ENCODE measurements at regions not wholly inside any gene's neighbourhood (a gene's known extent, or its start where the extent isn't known, plus 50 kb on each side); places are given as distances from the start of the nearest gene placed in this dataset.

DNA sequence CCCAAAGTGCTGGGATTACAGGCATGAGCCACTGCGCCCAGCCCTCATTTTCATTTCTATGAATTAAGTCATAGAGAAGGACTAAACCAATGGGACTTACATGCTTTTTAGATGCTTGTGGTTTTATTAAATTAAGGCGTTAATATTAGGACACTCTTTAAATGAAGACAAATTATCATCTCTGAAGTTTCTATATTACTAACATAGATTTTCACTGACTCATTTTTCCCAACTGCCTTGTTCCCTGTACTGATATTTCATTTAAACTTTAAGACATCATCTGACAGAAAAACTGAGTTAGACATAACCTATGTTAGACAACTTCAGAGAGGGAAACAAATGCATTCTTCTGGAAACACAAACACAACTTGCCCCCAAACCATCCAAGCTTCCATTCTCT lies 99.8 kb downstream of the BTG1 start:
- TF ChIP-seq, protein P1, sequence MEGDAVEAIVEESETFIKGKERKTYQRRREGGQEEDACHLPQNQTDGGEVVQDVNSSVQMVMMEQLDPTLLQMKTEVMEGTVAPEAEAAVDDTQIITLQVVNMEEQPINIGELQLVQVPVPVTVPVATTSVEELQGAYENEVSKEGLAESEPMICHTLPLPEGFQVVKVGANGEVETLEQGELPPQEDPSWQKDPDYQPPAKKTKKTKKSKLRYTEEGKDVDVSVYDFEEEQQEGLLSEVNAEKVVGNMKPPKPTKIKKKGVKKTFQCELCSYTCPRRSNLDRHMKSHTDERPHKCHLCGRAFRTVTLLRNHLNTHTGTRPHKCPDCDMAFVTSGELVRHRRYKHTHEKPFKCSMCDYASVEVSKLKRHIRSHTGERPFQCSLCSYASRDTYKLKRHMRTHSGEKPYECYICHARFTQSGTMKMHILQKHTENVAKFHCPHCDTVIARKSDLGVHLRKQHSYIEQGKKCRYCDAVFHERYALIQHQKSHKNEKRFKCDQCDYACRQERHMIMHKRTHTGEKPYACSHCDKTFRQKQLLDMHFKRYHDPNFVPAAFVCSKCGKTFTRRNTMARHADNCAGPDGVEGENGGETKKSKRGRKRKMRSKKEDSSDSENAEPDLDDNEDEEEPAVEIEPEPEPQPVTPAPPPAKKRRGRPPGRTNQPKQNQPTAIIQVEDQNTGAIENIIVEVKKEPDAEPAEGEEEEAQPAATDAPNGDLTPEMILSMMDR (IDR thresholded peaks at IDR 0.05; ENCODE audit: low read depth, low read length, missing control alignments) = no peak
- no peak overlapping the region for H3K4me3 ChIP-seq (replicated peaks; ENCODE audit: low read depth, low read length)
- no peak for DNase-seq (ENCODE audit: extremely low read depth, low read depth)

DNA sequence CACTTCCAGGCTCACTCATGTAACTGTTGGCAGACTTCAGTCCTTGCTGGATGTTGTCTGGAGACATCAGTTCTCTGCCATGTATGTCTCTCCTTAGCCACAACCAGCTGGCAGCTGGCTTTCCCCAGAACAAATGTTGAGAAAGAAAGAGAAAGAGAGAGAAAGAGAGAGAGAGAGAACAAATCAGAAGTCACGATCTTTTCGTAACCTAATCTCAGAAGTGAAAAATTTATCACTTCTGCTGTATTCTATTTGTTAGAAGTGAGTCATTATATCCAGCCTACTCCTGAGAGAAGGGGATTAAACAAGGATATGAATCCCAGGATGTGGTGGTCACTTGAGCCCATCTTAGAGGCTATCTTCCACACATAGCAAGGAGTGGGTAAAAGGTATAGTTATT lies 101.2 kb downstream of the BTG1 start:
- DNase-seq (ENCODE audit: extremely low read depth, low read depth) = no peak
- no peak overlapping the region for H3K4me3 ChIP-seq (replicated peaks; ENCODE audit: low read depth, low read length)
- TF ChIP-seq, protein P1 (IDR thresholded peaks at IDR 0.05; ENCODE audit: low read depth, low read length, missing control alignments) = no peak

DNA sequence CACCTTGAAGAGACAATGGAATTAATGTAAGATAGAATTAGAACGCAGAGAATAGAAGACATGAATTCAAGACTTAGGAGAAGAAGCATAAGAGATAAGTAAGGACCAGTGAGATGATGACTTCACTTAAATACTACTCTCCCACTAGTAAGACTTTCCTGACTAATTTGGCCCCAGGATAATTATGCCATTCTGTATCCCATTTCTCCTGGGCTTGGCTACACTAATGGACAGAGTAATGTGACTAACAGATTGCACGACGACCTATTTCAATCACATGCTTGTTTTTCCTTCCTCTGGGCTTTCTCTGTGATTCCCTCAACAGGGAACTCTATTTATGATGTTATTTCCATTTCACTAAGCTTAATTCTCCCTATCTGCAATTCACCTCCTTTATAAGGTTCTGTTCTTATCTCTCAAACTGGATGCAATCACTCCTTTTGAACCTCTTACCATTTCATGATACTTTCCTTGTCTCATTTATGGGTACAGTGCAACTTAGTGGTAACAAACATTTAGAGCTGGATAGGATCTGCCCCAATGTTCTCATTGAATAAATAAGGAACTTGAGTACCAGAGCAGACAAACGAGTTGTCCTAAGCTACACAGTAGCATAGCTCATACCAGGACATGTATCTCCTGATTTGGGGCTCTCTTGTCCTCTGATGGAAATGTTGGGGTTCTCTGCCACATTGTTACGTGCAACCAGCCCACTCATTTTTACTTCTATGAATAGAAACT lies 102.7 kb downstream of the BTG1 start:
- DNase-seq (ENCODE audit: extremely low read depth, low read depth) = no peak
- H3K4me3 ChIP-seq (replicated peaks; ENCODE audit: low read depth, low read length) = no peak overlapping the region
- TF ChIP-seq, protein P1 (IDR thresholded peaks at IDR 0.05; ENCODE audit: low read depth, low read length, missing control alignments) = no peak

DNA sequence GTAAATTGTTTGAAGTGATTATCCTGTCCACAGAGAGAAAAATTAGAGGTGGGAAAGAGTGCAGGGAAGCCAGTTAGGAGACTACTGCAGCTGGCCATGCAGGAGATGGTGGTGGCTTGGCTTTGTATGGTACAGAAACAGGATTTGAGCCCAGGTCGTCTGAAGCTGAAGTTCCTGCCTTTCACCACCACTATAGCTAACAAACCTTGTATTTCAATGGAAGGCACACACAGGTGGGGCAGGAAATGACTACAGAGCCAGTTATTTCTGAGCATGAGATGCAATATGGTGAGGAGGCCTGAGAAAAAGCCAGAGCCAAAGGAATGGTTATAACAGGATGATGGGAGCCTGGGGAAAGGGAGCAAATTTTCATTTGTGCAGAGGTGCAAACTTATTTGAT lies 103.9 kb downstream of the BTG1 start:
- no peak for DNase-seq (ENCODE audit: extremely low read depth, low read depth)
- no peak overlapping the region for H3K4me3 ChIP-seq (replicated peaks; ENCODE audit: low read depth, low read length)
- TF ChIP-seq, protein P1 (IDR thresholded peaks at IDR 0.05; ENCODE audit: low read depth, low read length, missing control alignments) = no peak

DNA sequence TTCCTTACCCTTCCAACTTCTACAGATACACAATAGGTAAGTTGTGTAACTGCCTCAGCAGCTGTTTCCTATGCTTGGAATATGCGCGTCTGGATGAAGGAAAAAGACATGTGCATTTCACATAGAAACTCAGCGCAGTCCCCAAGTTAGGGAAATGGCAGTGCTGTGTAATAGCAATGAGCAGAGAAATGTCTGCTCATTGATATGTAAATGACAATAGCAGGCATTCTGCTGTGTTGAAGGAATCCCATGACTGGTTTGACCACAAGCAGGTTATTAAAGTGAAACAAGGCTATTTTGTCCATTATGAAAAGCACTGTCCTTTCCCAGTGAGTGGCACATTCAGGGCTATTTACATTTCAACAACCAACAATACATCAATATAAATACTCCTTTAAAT lies 106.6 kb downstream of the BTG1 start:
- DNase-seq (ENCODE audit: extremely low read depth, low read depth) = no peak
- no peak overlapping the region for H3K4me3 ChIP-seq (replicated peaks; ENCODE audit: low read depth, low read length)
- TF ChIP-seq, protein P1 (IDR thresholded peaks at IDR 0.05; ENCODE audit: low read depth, low read length, missing control alignments) = no peak

DNA sequence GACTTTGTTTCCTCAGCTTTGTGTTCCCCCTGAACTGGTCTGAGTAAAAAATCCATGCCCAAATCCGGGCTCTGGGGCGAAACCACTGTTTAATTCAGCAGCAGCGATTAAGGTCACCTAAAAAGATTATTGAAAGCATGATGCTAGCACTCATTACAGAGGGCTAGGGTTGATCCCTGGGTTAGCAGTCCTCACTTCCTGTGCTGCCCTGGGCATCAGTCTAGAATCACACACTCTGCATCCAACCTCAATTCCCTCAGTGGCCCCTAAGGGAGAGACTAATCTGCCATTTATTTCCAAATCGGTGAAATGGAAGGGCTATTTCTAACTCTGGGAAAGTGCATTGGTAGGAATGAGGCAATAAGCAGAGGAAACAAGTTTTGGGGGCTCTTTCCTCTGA lies 107.2 kb downstream of the BTG1 start:
- DNase-seq (ENCODE audit: extremely low read depth, low read depth) = no peak
- H3K4me3 ChIP-seq (replicated peaks; ENCODE audit: low read depth, low read length) = no peak overlapping the region
- TF ChIP-seq, protein P1 (IDR thresholded peaks at IDR 0.05; ENCODE audit: low read depth, low read length, missing control alignments) = no peak

Data from HFF-Myc (cell line).